Thymus (tissue), 11 donors: ENCODE measurements at regions not wholly inside any gene's neighbourhood (a gene's known extent, or its start where the extent isn't known, plus 50 kb on each side); places are given as distances from the start of the nearest gene placed in this dataset.

Experiments used
- DNase-seq, 9 donors: peaks; one replicate each; pipeline ENCODE4 v3.0.0-alpha.2; 2013; ENCODE audit warnings: low spot score in 9 of 9, low read depth in 6 of 9, missing footprints in 1 of 9
- H3K27ac ChIP-seq, 2 donors: one replicate each; pipeline ENCODE4 v1.5.1; 2013; ENCODE audit warnings: control low read depth in 1 of 2, low read depth in 1 of 2, low read length in 1 of 2, mild to moderate bottlenecking in 1 of 2, moderate library complexity in 1 of 2
- H3K27me3 ChIP-seq, 2 donors: one replicate each; pipeline ENCODE4 v1.5.1; 2013; ENCODE audit warnings: low read length in 1 of 2; ENCODE audit not compliant: control insufficient read depth in 2 of 2, insufficient read depth in 1 of 2
- H3K36me3 ChIP-seq, 2 donors: one replicate each; pipeline ENCODE4 v1.5.1; 2013; ENCODE audit warnings: low read length in 1 of 2, mild to moderate bottlenecking in 1 of 2, moderate library complexity in 1 of 2; ENCODE audit not compliant: control insufficient read depth in 2 of 2, insufficient read depth in 2 of 2
- H3K4me1 ChIP-seq, 2 donors: one replicate each; pipeline ENCODE4 v1.5.1; 2013; ENCODE audit warnings: low read length in 2 of 2; ENCODE audit not compliant: control insufficient read depth in 2 of 2, insufficient read depth in 2 of 2
- H3K4me3 ChIP-seq, 2 donors: one replicate each; pipeline ENCODE4 v1.5.1; 2013; ENCODE audit warnings: low read length in 2 of 2, control low read depth in 1 of 2, mild to moderate bottlenecking in 1 of 2
- H3K9me3 ChIP-seq, 2 donors: one replicate each; pipeline ENCODE4 v1.5.1; 2013; ENCODE audit warnings: low read length in 1 of 2, mild to moderate bottlenecking in 1 of 2; ENCODE audit not compliant: control insufficient read depth in 2 of 2, insufficient read depth in 1 of 2
- WGBS: extraction: QIAGEN DNeasy Blood & Tissue Kit; methylation state at CpG from one replicate; pipeline ENCODE4 v1.1.7; 2013; 5-methylcytosine and 5-hydroxymethylcytosine counted together
- donor health status: healthy.

DNA sequence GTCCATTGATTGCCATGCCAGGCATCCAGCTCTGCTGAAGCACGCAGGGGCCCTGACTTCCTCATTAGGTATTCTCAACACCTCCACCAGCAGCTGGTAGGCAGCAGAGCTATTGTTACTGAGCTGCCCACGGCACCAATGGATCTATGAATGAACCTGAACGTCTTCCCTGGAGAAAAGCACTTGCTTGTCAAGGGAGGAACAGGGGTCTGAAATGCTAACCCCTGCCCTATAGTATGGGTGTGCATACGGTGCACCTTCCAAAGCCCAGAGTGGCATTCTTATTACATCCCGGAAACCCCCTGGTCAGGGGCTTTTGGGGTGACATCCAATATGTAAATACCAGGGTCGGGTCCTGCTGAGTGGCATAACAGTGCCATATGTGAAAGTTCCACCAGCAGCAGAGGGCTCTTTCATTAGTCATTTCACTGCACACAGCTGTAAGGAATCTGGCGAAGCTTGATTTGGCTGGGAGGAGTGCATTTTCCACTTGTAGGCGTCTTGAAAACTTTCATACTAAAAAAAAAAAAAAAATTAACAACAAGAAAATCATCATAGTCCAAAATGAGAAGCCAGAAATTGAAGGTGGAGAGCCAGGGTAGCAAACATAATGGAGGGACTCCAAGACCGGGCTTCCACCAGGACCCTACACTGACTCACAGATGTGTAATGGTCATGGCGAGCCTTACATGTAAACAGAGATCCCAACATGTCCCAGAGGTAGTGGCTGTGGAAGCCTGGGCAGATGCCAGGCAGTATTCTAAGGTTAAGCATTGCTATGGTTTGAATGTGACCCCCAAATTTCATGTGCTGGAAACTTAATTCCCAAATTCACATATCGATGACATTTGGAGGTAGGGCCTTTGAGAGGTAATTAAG is 58.8 kb upstream of the PRDX6 start:
- WGBS = 89% methylated on average over 11 of the region's 11 CpGs
- DNase-seq = no peak
- H3K4me1 ChIP-seq = peaks cover 3 to 8% of the 10 kb centered on the region in 2 donors
- H3K27me3 ChIP-seq = no peaks in the 10 kb centered on the region
- H3K27ac ChIP-seq = no peak overlapping the region
- H3K4me3 ChIP-seq = no peak overlapping the region
- H3K9me3 ChIP-seq = no peaks in the 10 kb centered on the region
- H3K36me3 ChIP-seq = no peaks in the 10 kb centered on the region

DNA sequence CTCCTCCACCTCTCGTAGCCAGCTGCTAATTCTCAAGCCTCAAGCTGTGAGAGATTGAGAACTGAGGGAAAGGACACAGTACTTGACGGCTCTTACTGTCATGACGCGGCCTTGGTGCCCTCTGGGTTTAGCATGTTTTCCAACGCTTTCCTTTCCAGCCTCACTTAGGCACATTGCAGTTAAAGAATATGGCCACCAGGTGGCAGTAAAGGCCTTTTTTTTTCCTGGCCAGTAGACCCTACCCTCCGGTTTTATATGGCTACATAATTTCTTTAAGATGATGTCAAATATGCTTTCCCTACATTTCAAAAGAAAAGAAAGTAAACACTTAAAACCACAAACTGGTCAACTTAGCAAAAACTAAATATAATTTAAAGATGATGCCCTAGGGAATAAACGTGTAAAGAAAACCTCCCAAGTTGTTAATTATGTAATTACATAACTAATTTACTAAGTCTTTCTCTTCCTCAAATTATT is 56.8 kb upstream of the PRDX6 start:
- WGBS = 17% methylated on average over 7 of the region's 7 CpGs
- Histone ChIP-seq H3K27ac (no peak overlapping the region), H3K4me1 (peaks cover 2 to 3% of the 10 kb centered on the region in 2 donors), H3K36me3 (no peaks in the 10 kb centered on the region), H3K4me3 (no peak overlapping the region), H3K9me3 (no peaks in the 10 kb centered on the region), H3K27me3 (no peaks in the 10 kb centered on the region)
- DNase-seq = peak; percentile 48 to 89 (median 72)

DNA sequence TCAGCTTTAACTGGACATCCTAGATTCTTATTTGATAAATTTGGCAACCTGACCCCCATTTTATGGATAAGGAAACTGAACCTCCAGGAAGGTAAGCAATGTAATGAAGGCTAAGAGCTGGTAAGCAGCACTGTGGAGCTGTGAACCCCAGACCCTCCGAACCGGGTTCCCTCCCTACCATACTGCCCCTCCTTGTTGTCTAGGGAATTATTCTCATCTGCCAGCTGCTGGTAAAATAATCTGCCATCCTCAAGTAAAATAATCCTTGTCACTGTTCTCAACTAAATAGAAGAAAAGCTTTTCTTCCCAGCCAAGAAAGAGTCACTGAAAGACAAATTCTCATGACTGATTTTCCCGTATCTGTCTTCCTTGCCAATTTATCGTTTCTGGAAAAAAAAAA is 55.8 kb upstream of the PRDX6 start:
- Histone ChIP-seq H3K4me1 (peaks cover 2 to 3% of the 10 kb centered on the region in 2 donors), H3K9me3 (no peaks in the 10 kb centered on the region), H3K4me3 (no peak overlapping the region), H3K27me3 (no peaks in the 10 kb centered on the region), H3K36me3 (no peaks in the 10 kb centered on the region), H3K27ac (no peak overlapping the region)
- WGBS = 96% methylated on average over 4 of the region's 4 CpGs
- no peak for DNase-seq

GRCh38 chr1:173421789-173422188 is 55.3 kb upstream of the PRDX6 start:
- no peak for DNase-seq
- 98% methylated on average over 4 of the region's 4 CpGs for WGBS
- Histone ChIP-seq H3K4me3 (no peak overlapping the region), H3K36me3 (no peaks in the 10 kb centered on the region), H3K27me3 (no peaks in the 10 kb centered on the region), H3K27ac (no peak overlapping the region), H3K9me3 (no peaks in the 10 kb centered on the region), H3K4me1 (peaks cover 2 to 3% of the 10 kb centered on the region in 2 donors)

DNA sequence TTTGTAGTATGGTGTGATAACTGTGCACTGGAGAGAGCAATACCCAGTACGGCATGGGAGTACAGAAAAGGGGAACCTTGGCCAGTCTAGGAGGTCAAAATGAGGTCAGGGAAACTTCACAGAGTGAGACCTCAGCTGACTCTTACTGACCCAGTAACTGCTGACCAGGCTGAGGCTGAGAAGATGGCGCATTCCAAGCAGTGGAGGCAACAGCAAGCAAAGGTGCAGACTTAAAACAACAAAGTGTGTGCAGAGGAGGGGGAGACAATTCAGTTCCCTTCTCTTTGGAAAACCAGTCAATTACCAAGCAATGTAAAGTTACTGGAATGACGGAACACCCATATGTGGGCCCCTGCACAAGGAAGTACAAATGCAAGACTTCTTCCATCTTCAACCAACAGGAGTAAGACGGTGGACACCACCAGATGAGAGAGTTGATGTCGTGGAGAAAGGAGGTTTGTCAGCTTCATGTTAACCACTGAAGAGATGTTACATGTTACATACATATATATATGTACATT is 54.6 kb upstream of the PRDX6 start:
- no peak for DNase-seq
- H3K27ac ChIP-seq = no peak overlapping the region
- no peaks in the 10 kb centered on the region for H3K27me3 ChIP-seq
- H3K4me1 ChIP-seq = peaks cover 2 to 3% of the 10 kb centered on the region in 2 donors
- no peak overlapping the region for H3K4me3 ChIP-seq
- WGBS = 85% methylated on average over 5 of the region's 5 CpGs
- H3K9me3 ChIP-seq = no peaks in the 10 kb centered on the region
- no peaks in the 10 kb centered on the region for H3K36me3 ChIP-seq

DNA sequence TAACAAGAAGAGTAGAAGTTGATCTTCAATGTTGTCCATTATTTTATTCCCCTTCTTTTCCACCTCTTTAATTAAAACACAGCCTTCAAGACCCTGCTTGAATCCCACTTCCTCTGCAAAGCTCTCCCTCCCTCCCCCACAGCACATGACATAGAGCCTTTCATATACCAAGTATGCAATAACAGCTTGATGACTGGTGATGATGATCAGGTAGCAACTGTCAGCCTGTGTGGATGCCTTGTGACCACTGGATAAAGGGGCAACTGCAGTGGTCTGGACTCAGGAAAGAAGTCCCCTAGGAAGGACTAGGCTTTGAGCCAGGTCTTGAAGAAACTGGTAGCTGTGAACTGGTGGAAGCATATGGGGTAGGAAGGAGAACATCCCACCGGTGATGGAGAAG is 53.8 kb upstream of the PRDX6 start:
- Histone ChIP-seq H3K4me3 (no peak overlapping the region), H3K27ac (no peak overlapping the region), H3K27me3 (no peaks in the 10 kb centered on the region), H3K36me3 (no peaks in the 10 kb centered on the region), H3K4me1 (peaks cover 2 to 3% of the 10 kb centered on the region in 2 donors), H3K9me3 (no peaks in the 10 kb centered on the region)
- WGBS = 98% methylated on average over 1 of the region's 1 CpG
- no peak for DNase-seq

DNA sequence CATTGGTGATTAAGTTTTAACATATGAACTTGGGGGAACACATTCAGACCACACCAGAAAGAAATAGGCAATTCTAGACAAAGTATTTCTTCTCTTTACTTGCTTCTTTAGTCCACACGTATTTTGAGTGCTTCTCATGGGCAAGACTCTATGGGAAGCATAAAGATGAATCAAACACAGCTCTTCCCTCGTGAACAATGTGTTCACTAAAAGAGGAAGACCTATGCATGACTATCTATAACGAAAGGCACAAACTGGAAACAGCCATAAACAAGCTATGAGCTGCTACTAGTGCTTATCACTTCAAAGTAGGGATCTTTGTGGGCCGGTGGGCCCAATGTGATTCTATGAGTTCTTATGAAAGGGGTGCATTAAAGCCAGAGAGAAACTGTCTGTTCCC is 53.0 kb upstream of the PRDX6 start:
- WGBS = 97% methylated on average over 4 of the region's 4 CpGs
- Histone ChIP-seq H3K4me3 (no peak overlapping the region), H3K27ac (peak overlapping the region in 1 of 2 donors; percentile 10), H3K36me3 (no peaks in the 10 kb centered on the region), H3K4me1 (peaks cover 3% of the 10 kb centered on the region in 2 donors), H3K9me3 (no peaks in the 10 kb centered on the region), H3K27me3 (no peaks in the 10 kb centered on the region)
- DNase-seq = no peak

GRCh38 chr1:173424782-173425407 is 52.2 kb upstream of the PRDX6 start:
- H3K36me3 ChIP-seq = no peaks in the 10 kb centered on the region
- 95% methylated on average over 2 of the region's 2 CpGs for WGBS

DNA sequence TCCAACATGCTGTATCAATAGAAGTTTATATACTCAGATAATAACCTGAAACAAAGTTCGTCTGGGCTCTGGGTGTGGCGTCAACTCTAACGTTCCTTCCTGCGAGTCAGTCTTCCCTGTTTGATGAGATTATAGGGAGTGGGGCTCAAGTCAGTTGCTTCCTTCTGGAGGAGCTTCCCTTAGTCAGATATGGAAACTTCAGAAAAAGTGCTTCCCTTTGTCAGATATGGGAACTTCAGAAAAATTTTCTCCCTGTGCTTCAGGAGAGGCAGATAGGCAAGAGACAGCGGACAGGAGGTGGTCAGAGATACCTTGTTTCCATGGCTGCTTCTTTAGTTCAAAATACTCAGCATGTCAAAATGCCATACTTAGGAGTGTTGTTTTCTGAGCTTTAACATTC is 51.1 kb upstream of the PRDX6 start:
- Histone ChIP-seq H3K4me3 (no peak overlapping the region), H3K9me3 (no peaks in the 10 kb centered on the region), H3K27ac (no peak overlapping the region), H3K4me1 (peaks cover 3 to 11% of the 10 kb centered on the region in 2 donors), H3K27me3 (no peaks in the 10 kb centered on the region), H3K36me3 (no peaks in the 10 kb centered on the region)
- DNase-seq = no peak
- WGBS = 95% methylated on average over 5 of the region's 5 CpGs

More at GRCh38 chr1:173424782-173425407, 52.2 kb upstream of the PRDX6 start:
- Histone ChIP-seq H3K4me3 (no peak overlapping the region), H3K27ac (no peak overlapping the region), H3K27me3 (no peaks in the 10 kb centered on the region), H3K4me1 (peaks cover 6 to 10% of the 10 kb centered on the region in 2 donors), H3K9me3 (no peaks in the 10 kb centered on the region)
- no peak for DNase-seq
